ENCODE measurements at regions not wholly inside any gene's neighbourhood (a gene's known extent, or its start where the extent isn't known, plus 50 kb on each side); places are given as distances from the start of the nearest gene placed in this dataset.
"Not testable (repeated sequence)": the region's sequence is repeated elsewhere in the genome, so short reads cannot be mapped to it uniquely, and the experiment has no call there.

DNA sequence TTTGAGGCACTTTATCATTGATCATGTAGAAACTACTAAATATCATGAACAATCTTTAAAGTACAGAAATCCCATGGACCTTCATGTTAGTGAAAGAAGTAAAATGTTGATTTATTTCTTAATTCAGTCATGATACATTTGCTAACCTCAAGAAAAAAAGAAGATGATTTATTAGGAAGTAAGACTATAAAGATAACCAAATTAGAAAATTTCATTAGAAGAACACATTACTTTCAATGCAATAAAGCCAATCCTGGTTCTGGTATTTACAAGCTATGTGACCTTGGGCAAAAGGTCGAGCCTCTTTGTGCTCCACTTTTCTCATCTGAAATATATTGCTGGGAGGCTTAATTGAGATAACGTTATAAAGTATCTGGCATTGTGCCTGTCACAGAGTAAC, 365.0 kb downstream of the KIF20B start:
- no peak overlapping the region for H3K4me3 ChIP-seq (ENCODE audit: low read length)
- DNase-seq (ENCODE audit: low read depth): no peak
- TF ChIP-seq, protein P1, sequence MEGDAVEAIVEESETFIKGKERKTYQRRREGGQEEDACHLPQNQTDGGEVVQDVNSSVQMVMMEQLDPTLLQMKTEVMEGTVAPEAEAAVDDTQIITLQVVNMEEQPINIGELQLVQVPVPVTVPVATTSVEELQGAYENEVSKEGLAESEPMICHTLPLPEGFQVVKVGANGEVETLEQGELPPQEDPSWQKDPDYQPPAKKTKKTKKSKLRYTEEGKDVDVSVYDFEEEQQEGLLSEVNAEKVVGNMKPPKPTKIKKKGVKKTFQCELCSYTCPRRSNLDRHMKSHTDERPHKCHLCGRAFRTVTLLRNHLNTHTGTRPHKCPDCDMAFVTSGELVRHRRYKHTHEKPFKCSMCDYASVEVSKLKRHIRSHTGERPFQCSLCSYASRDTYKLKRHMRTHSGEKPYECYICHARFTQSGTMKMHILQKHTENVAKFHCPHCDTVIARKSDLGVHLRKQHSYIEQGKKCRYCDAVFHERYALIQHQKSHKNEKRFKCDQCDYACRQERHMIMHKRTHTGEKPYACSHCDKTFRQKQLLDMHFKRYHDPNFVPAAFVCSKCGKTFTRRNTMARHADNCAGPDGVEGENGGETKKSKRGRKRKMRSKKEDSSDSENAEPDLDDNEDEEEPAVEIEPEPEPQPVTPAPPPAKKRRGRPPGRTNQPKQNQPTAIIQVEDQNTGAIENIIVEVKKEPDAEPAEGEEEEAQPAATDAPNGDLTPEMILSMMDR (conservative IDR thresholded peaks at IDR 0.05; ENCODE audit: low read length): no peak

DNA sequence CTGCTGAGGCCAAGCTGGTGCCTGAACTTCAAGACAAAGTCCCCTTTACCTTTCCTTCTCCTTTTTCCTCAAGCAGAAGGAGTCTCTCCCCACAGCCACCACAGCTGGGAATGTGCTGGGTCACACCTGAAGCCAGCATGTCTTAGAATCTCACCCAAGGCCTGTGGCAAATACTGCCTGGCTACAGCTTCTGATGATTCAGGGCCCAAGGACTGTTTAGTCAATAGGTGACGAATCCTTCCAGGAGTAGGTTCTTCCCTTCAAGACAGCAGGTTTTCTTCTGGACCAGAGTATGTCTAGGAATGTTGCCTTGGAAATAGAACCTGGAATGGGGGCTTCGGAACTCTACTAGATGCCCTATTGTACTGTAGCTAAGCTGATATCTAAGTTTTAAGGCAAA, 374.6 kb downstream of the KIF20B start:
- no peak overlapping the region for H3K4me3 ChIP-seq (ENCODE audit: low read length)
- DNase-seq (ENCODE audit: low read depth): no peak
- TF ChIP-seq, protein P1 (conservative IDR thresholded peaks at IDR 0.05; ENCODE audit: low read length): no peak

DNA sequence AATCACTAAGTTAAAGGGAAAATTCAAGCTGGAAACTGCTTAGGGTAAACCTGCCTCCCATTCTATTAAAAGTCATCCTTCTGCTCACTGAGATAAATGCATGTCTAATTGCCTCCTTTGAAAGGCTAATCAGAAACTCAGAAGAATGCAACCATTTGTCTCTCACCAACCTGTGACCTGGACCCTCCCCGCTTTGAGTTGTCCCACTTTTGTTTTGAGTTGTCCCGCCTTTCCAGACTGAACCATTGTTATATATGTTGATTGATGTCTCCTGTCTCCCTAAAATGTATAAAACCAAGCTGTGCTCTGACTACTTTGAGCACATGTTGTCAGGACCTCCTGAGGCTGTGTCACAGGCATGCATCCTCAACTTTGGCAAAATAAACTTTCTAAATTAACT, 378.4 kb downstream of the KIF20B start:
- H3K4me3 ChIP-seq (ENCODE audit: low read length): no peak overlapping the region
- TF ChIP-seq, protein P1 (conservative IDR thresholded peaks at IDR 0.05; ENCODE audit: low read length): no peak
- no peak for DNase-seq (ENCODE audit: low read depth)

DNA sequence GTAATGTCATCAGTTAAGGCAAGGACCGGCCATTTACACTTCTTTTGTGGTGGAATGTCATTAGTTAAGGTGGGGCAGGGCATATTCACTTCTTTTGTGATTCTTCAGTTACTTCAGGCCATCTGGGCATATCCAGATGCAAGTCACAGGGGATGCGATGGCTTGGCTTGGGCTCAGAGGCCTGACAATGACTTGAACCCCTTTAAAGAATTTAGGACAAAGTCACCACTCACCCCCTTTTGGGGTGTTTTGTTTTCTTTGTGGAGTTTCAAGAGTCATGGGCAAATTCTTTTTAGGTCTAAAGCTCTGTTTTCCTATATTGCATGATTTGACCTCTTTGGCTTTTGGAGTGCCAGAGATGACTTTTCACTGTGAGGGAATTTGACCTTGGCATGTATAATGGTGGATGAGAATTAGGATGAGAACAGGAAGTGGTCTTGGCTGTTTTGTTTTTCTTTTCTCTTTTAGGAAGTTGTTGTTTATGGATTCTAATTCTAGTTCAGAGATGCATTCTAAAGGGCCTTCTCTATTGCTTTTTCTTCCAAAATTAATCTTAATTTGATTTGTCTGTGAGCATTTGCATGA, 385.3 kb downstream of the KIF20B start:
- DNase-seq (ENCODE audit: low read depth); H3K4me3 ChIP-seq (ENCODE audit: low read length): not testable (repeated sequence)

DNA sequence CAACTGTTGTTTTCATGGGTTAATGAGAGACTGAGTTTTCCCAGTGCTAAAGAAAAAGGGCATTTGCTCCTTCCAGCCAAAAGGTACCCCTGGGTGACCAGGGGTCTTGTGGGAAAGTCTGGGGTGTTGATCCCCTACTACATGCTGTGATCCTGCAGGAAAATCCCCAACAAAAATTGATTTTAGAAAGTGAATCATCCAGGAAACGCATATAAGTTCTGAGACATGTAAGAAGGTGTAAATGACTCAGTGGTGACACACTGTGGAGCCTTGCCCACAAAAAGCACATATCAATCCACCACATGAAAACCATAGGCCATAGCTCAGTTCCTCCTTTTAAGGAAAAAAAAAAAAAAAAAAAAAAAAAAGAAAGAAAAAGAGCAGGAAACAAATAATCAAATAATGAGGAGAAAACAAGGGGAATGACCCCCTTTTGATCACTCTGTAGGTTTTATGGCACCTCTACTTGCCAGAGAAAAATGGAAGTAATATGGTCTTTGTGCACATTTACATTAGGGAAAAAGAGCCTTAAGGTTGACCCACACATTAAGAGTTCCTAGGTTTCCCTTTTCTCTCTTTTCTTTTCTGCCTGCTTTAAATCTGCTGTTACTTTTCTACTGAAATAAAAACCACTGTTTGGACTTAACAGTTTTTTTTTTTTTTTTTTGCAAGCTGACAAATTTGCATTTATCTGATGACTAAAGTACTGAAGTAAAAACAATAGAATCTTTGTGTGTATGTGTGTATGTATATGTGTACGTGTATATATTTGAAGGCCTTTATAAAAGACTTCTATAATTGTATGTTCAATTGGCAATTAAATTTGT, 386.0 kb downstream of the KIF20B start:
- H3K4me3 ChIP-seq (ENCODE audit: low read length): no peak overlapping the region
- TF ChIP-seq, protein P1 (conservative IDR thresholded peaks at IDR 0.05; ENCODE audit: low read length): no peak
- DNase-seq (ENCODE audit: low read depth): no peak

DNA sequence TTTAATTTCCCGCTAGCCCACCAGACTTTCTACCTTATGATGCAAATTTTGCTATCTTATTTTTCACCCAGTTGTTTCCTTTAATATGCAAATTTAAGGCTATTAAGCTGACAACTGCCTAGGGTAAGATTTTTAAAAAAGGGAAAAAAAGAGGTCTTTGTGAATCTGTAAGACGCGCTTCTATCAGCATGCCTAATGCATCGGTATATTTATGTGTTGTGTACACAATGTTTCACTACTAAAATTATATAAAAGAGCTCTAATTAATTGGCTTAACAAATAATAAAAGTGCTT, 386.6 kb downstream of the KIF20B start:
- no peak overlapping the region for H3K4me3 ChIP-seq (ENCODE audit: low read length)
- TF ChIP-seq, protein P1 (conservative IDR thresholded peaks at IDR 0.05; ENCODE audit: low read length): no peak
- no peak for DNase-seq (ENCODE audit: low read depth)

DNA sequence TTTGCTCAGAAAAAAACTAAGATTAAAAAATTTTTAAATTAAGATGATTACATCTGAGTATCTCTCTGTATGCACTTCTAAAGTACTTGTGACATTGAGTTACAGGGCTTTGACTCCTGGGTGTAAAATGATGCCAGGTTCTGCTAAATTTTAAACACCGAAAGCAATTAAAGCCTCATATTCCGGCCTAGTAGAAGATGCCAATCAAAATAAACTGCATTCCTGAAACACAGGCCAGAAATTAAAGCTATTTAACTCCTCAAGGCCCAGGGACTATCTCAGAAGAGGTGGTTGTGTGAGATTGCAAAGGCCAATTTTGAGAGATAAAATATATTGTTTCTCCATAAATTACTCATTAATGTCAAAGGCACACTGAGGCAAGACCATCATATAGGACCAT, 388.3 kb downstream of the KIF20B start:
- TF ChIP-seq, protein P1 (conservative IDR thresholded peaks at IDR 0.05; ENCODE audit: low read length): no peak
- DNase-seq (ENCODE audit: low read depth): no peak
- H3K4me3 ChIP-seq (ENCODE audit: low read length): no peak overlapping the region
